ENCODE measurements at regions not wholly inside any gene's neighbourhood (a gene's known extent, or its start where the extent isn't known, plus 50 kb on each side); places are given as distances from the start of the nearest gene placed in this dataset.

DNA sequence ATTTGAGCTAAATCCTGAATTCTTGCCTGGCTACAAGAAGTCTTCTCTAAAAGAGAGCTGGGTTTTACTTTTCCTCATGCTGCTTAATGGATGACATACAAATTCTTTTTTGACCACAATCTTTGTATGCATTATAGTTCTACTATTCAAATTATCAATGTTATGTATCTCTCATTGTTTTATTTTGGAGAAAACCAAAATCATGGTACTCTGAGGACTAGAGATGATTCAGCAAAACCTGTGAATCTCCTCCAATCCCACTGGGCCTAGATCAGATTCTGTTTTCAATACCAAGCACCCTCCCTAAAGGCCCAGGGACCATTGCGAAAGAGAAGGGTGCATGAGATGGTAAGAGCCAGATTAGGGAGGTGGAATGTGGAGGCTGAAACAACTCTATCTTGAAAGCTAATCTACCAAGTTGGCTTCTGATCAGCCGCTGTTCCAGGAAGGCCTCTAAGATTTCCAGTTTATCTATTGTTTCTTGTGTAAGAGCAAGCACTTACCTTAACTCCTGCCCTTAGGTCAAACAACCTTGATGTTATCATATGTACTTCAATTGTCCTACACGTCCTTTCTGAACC is 547.2 kb downstream of the PLPP3 start:
- CTCF ChIA-PET (ENCODE audit: unreplicated experiment) = no interaction called here
- Histone ChIP-seq H2AFZ (ENCODE audit: low read length) (no peak overlapping the region), H3K9me2 (ENCODE audit: insufficient read depth, low read length) (no peaks in the 10 kb centered on the region), H3K27ac (ENCODE audit: low read depth, low read length, poor library complexity, severe bottlenecking) (no peak overlapping the region), H3K4me3 (ENCODE audit: low read depth, low read length, poor library complexity, severe bottlenecking) (no peak overlapping the region), H3K4me2 (ENCODE audit: low read length) (no peak overlapping the region), H4K20me1 (ENCODE audit: insufficient read depth, low read length) (no peaks in the 10 kb centered on the region), H3K9me3 (ENCODE audit: low read length) (no peaks in the 10 kb centered on the region), H3K4me1 (ENCODE audit: insufficient read depth, low read length, poor library complexity, severe bottlenecking) (no peaks in the 10 kb centered on the region), H3K36me3 (ENCODE audit: insufficient read depth, low read length) (no peaks in the 10 kb centered on the region), H3K79me2 (ENCODE audit: insufficient read depth, low read depth, low read length) (no peaks in the 10 kb centered on the region)
- POLR2A ChIA-PET = no interaction called here
- DNase-seq (ENCODE audit: low spot score) = no peak
- intact Hi-C loops (cut with micrococcal nuclease; ENCODE audit: unreplicated experiment) = no loop called here
- BruUV-seq (replicated peaks) = no TSS peak
- no peak for TF ChIP-seq EZH2phosphoT487 (IDR thresholded peaks at IDR 0.05; ENCODE audit: borderline replicate concordance, low read depth, low read length)
- TF ChIP-seq CTCF (conservative IDR thresholded peaks at IDR 0.05; ENCODE audit: low read length) = no peak

DNA sequence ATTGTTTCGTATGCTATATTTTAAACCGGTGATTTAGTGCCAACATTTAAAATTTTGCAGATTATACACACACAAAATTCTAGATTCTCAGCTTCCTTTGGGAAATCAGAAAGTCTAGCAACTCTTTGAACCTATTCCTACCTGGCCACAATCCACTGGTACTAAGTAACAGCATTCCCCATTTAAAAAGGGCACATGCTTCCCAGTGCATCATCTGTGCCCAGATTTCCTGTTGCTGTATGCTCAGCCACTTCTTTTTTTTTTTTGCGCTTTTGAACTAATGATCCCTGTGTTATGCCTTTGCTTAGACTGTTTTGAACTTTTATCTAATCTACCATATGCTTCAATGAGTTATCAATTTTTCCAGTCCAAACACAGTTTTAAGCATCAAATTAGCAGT is 548.4 kb downstream of the PLPP3 start:
- no peaks in the 10 kb centered on the region for H3K9me2 ChIP-seq (ENCODE audit: insufficient read depth, low read length)
- H4K20me1 ChIP-seq (ENCODE audit: insufficient read depth, low read length) = no peaks in the 10 kb centered on the region
- BruUV-seq (replicated peaks) = no TSS peak
- no peak overlapping the region for H3K4me2 ChIP-seq (ENCODE audit: low read length)
- no peaks in the 10 kb centered on the region for H3K9me3 ChIP-seq (ENCODE audit: low read length)
- no peak overlapping the region for H3K4me3 ChIP-seq (ENCODE audit: low read depth, low read length, poor library complexity, severe bottlenecking)
- no peak overlapping the region for H3K27ac ChIP-seq (ENCODE audit: low read depth, low read length, poor library complexity, severe bottlenecking)
- ChIA-PET POLR2A (no interaction called here), CTCF (ENCODE audit: unreplicated experiment) (no interaction called here)
- TF ChIP-seq CTCF (conservative IDR thresholded peaks at IDR 0.05; ENCODE audit: low read length) = no peak
- TF ChIP-seq EZH2phosphoT487 (IDR thresholded peaks at IDR 0.05; ENCODE audit: borderline replicate concordance, low read depth, low read length) = no peak
- no peak overlapping the region for H2AFZ ChIP-seq (ENCODE audit: low read length)
- DNase-seq (ENCODE audit: low spot score) = no peak
- H3K4me1 ChIP-seq (ENCODE audit: insufficient read depth, low read length, poor library complexity, severe bottlenecking) = no peaks in the 10 kb centered on the region
- no peaks in the 10 kb centered on the region for H3K36me3 ChIP-seq (ENCODE audit: insufficient read depth, low read length)
- H3K79me2 ChIP-seq (ENCODE audit: insufficient read depth, low read depth, low read length) = no peaks in the 10 kb centered on the region
- intact Hi-C loops (cut with micrococcal nuclease; ENCODE audit: unreplicated experiment) = no loop called here

DNA sequence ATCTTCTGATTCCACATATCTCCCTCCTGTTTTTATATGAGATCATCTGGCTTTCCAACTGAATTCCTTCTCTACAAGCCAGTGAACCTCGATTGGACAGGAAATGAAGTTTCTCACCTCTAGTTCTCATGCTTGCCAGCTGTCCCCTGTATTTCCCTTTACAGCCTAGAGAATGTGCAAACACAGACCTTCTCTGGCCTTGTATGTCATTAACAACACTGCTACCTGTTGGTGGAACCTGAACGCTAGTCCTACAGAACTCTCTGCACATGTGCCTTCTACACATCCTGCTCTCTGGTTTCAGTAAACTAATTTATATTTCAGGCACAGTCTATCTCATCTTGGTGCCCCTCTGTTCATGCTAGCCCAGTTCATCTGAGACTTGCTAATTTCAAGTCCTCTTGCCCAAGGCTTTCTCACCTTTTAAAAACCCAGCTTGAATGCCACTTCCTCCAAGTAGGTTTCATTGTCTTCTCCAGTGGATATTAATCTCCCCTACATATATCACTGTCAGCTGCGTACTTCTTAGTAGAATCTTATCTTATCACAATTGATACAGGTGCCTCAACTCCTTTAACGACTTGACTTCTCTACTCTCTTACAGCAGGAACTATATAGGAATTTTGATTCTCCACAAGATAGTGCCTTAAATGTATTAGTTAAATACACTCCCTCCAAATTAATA is 549.9 kb downstream of the PLPP3 start:
- CTCF ChIA-PET (ENCODE audit: unreplicated experiment) = no interaction called here
- no peak for TF ChIP-seq EZH2phosphoT487 (IDR thresholded peaks at IDR 0.05; ENCODE audit: borderline replicate concordance, low read depth, low read length)
- TF ChIP-seq CTCF (conservative IDR thresholded peaks at IDR 0.05; ENCODE audit: low read length) = no peak

More for the DNA sequence above, 549.9 kb downstream of the PLPP3 start:
- no peak overlapping the region for H3K4me2 ChIP-seq (ENCODE audit: low read length)
- DNase-seq (ENCODE audit: low spot score) = no peak
- H3K9me2 ChIP-seq (ENCODE audit: insufficient read depth, low read length) = no peaks in the 10 kb centered on the region
- POLR2A ChIA-PET = interaction anchor here (0.7 kb wide), 1 partner anchor 716 kb away, joined by 3 read pairs; no protein-coding TSS in a partner anchor
- no peaks in the 10 kb centered on the region for H3K4me1 ChIP-seq (ENCODE audit: insufficient read depth, low read length, poor library complexity, severe bottlenecking)
- no TSS peak for BruUV-seq (replicated peaks)
- no peak overlapping the region for H3K4me3 ChIP-seq (ENCODE audit: low read depth, low read length, poor library complexity, severe bottlenecking)
- no peaks in the 10 kb centered on the region for H3K9me3 ChIP-seq (ENCODE audit: low read length)
- H4K20me1 ChIP-seq (ENCODE audit: insufficient read depth, low read length) = no peaks in the 10 kb centered on the region
- no peaks in the 10 kb centered on the region for H3K36me3 ChIP-seq (ENCODE audit: insufficient read depth, low read length)
- no peak overlapping the region for H2AFZ ChIP-seq (ENCODE audit: low read length)
- no peak overlapping the region for H3K27ac ChIP-seq (ENCODE audit: low read depth, low read length, poor library complexity, severe bottlenecking)
- intact Hi-C loops (cut with micrococcal nuclease; ENCODE audit: unreplicated experiment) = no loop called here
- H3K79me2 ChIP-seq (ENCODE audit: insufficient read depth, low read depth, low read length) = no peaks in the 10 kb centered on the region
